ENCODE measurements at regions not wholly inside any gene's neighbourhood (a gene's known extent, or its start where the extent isn't known, plus 50 kb on each side); places are given as distances from the start of the nearest gene placed in this dataset.

GRCh38 chr1:55839626-55840025 is 624.5 kb upstream of the USP24 start:
- DNase-seq: no peak

- no peak for DNase-seq
Measured at GRCh38 chr1:55839221-55839620, 624.1 kb upstream of the USP24 start.

- DNase-seq: no peak
Measured at GRCh38 chr1:55836086-55836485, 620.9 kb upstream of the USP24 start.

GRCh38 chr1:55833529-55834091 is 618.4 kb upstream of the USP24 start:
- no peak for DNase-seq

GRCh38 chr1:55831759-55832158 is 616.6 kb upstream of the USP24 start:
- no peak for DNase-seq

- no peak for DNase-seq
Measured at GRCh38 chr1:55828044-55828443, 612.9 kb upstream of the USP24 start.

GRCh38 chr1:55827350-55827749 is 612.2 kb upstream of the USP24 start:
- DNase-seq: no peak

GRCh38 chr1:55826381-55827080 is 611.4 kb upstream of the USP24 start:
- DNase-seq: no peak

GRCh38 chr1:55825461-55825860 is 610.3 kb upstream of the USP24 start:
- DNase-seq: no peak

GRCh38 chr1:55824251-55824640 is 609.1 kb upstream of the USP24 start:
- no peak for DNase-seq

- no peak for DNase-seq
Measured at GRCh38 chr1:55823541-55824250, 608.5 kb upstream of the USP24 start.

GRCh38 chr1:55822891-55823290 is 607.7 kb upstream of the USP24 start:
- no peak for DNase-seq

GRCh38 chr1:55821234-55821633 is 606.1 kb upstream of the USP24 start:
- DNase-seq: no peak

- no peak for DNase-seq
Measured at GRCh38 chr1:55820501-55820900, 605.3 kb upstream of the USP24 start.

- no peak for DNase-seq
Measured at GRCh38 chr1:55819011-55819410, 603.8 kb upstream of the USP24 start.

- no peak for DNase-seq
Measured at GRCh38 chr1:55816456-55817426, 601.6 kb upstream of the USP24 start.

GRCh38 chr1:55815745-55816455 is 600.7 kb upstream of the USP24 start:
- no peak for DNase-seq

GRCh38 chr1:55814967-55815366 is 599.8 kb upstream of the USP24 start:
- DNase-seq: no peak

GRCh38 chr1:55813618-55814017 is 598.5 kb upstream of the USP24 start:
- no peak for DNase-seq

GRCh38 chr1:55812281-55812680 is 597.1 kb upstream of the USP24 start:
- DNase-seq: no peak

- DNase-seq: no peak
Measured at GRCh38 chr1:55808263-55808662, 593.1 kb upstream of the USP24 start.

GRCh38 chr1:55803429-55803828 is 588.3 kb upstream of the USP24 start:
- no peak for DNase-seq
